Femur (tissue), 1 donor: ENCODE measurements at regions not wholly inside any gene's neighbourhood (a gene's known extent, or its start where the extent isn't known, plus 50 kb on each side); places are given as distances from the start of the nearest gene placed in this dataset.

Experiments
- DNase-seq: peaks from one replicate; pipeline ENCODE4 v3.0.0-alpha.2; 2017

DNA sequence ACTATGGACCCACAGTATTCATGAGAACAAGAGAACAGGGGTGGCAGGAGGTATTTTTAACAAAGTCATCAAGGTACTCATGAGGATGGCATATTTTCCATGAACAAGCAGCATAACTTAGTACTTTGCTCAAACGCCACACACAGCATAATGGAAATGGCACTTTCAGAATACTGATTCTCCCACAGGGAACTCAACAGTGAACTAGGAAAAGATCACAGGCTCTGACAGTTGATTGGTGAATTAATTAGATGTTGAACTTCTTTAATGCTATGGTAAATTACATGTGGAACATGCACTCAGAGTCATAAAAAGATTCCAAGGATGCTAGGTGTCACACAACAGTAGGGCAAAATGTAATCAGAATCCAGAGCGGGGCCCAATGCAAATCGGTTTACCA is 1088.6 kb upstream of the C9orf72 start:
- no peak for DNase-seq

DNA sequence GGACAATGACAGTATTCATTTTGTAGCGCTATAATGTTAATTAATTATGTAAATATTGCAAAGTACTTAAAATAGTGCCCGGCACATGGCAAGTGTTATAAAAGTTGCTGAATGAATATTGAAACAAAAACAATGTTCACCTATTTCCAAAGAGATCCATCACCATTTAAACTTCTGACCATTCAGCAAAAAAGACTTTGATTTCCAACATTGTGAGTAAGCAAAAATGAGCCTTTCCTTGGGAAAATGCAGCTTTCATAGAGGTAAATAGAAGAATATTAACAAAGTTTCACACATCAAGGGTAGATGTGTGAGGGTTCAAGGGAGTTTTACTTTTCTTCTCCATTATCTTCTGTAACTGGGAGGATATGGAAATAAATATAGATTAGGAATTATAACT is 1089.4 kb upstream of the C9orf72 start:
- no peak for DNase-seq

DNA sequence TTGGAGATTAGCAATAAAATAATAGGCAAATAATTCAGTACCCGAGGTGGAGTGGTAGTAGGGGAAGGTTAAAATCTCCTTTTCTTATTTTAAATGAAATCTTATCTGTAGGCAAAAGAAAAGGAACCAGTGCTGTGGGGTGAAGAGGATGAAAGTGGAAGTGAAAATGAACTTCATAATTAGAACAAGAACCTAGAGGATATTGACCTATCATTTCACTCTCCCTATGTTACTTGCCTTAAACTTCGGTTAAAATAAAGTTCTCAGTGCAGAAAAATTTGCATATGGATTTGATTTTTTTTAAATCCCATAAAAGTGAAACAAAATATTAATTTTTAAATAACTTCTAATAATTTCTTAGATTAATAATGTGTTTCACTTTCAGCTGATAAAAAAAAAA is 1094.9 kb upstream of the C9orf72 start:
- DNase-seq = no peak

DNA sequence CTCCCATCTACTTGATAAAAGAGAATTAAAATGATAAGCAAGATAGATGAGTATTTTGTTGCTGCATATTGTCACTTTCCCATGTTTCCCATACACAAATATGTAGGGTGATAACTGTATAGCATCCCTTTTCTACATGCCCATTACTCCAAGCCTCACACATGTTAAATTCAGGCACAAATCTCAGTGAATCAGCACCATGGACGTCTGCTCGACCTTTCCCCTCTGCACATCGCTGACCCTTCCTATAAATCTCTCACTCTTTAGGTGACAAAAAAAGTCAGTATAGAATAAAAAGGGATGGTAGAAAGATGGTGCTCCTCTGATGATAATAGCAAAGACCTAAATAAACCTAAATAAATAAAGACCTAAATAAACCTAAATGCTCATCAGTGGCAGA is 1097.7 kb upstream of the C9orf72 start:
- DNase-seq = no peak

DNA sequence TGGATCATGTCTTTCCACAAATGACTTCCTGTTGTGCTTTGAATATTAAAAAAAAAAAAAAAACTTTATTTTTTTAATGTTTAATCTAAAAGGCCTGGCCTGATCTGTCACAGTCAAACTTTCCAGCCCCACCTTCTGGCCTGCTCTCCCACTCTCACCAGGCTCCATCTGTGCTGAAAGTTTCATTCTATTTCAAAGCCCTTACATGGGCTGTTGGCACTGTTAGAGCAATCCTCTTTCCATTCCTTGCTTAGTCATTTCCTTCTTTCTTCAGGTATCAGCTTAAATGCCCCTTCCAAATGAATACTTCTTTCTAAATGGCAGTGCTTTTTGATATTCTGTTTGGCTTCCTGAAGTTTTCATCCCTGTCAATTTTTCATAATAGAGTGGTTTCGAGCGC is 1104.8 kb upstream of the C9orf72 start:
- no peak for DNase-seq

DNA sequence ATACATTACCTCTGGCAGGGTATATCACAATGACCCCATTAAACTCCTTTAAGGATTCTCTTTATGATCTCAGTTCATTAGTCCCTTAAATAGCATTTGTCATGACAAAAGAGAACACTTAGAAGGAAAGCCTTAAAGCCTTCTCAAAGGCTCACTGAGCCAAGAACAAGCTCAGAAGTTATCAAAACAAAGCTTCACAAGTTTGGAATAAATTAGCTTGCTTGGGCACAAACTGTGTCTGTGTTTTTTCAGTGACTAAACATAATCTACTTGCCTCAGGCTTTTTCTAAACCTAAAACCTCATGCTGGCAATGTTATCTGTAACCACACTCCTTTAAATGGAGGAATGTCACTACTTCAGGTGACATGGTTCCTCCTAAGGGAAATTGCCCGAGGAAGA is 1114.9 kb upstream of the C9orf72 start:
- no peak for DNase-seq

DNA sequence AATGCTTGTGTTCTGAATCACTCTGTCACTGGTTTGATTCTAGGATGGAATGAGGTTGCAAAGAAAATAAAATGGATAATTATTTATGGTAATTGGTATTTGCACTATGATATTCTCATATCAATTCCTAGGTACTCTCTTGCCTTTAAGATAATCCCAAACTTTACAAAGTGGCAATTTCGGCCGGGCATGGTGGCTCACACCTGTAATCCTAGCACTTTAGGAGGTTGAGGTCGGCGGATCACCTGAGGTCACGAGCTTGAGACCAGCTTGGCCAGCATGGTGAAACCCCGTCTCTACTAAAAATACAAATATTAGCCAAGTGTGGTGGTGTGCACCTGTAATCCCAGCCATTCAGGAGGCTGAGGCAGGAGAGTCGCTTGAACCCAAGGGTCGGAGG is 1118.7 kb upstream of the C9orf72 start:
- no peak for DNase-seq

DNA sequence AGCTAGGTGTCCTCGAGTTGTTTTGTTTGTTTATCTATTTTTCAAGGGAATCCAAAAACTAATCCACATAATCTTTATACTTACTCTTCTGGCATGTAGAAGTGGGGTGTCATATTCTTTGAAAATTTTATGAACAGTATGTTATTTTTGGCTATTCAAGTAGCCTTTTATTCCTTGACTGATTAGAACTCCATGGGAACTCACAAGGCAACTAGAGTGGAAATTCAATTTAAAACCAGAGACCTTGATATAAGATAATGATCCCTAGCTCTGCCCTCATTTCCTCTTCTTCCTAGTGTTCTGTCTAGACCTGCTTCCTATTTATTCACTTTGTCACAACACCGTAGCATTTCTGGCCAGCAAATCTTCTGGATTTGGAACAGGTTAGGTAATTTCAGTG is 1123.7 kb upstream of the C9orf72 start:
- no peak for DNase-seq

DNA sequence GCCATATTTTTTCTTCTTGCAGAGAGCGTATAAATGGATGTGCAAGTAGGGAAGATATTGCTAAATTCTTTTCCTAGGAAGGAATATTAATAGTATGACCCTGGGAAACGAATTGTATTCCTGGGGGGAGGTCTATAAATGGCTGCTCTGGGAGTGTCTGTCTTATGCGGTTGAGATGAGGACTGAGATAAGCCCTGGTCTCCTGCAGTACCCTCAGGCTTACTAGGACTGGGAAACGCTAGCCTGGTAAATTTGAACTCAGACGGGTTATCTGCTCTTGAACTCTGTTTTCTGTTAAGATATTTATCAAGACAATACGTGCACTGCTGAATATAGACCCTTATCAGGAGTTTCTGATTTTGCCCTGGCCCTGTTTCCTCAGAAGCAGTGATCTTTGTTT is 1126.4 kb upstream of the C9orf72 start:
- DNase-seq = no peak

DNA sequence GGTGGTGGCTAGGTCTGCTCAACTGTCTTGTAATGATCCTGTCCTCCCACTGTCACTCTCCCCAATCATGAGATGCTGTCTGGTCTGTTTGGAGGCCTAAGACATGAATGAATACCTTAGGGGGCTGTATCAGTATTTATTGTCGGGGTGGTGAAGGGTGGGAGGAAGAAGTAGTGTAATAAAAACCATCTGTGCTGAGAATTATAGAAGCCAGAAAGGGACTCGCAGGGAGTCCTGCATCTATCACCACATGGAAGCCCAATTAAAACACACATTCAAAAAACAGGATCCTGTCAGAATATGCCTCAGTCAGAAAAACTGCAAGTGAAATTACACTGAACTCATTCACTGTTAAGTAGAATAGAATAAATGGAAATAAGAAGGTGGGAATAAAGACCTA is 1134.3 kb upstream of the C9orf72 start:
- no peak for DNase-seq

DNA sequence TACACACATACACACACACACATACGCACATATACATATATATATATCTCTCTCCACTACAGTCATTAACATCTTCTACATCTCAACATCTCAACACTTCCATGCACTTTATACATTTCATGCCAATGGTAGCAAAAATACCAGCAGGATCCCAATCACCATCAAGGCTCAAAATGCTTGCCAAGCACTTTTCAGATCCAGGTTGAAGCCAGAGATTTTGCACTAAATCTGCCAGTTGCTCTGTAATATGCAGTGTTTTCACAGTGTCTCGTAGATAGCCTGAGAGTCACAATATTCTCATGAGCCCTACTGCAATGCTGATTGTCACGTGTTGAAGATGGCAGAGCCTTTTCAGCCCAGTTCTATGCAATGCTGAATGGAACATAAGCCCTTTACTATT is 1140.9 kb upstream of the C9orf72 start:
- DNase-seq = no peak

DNA sequence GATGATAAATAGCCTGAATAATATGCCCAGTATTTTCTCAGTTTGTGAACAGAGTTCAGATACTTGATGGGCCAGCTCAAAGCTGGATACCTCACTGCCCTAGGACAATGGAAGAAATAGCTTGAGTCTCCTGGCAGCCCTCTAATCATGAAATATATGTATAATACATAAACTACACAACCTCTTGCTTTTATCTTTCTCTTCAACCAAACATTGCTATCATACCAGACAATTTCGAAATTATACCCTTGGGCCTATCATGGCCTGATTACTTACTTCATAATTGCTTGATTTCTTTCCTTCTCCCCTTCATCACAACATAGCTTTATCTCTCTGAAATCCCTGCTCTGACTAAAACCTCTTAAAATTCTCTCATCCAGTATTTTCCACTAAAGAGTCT is 1144.9 kb upstream of the C9orf72 start:
- no peak for DNase-seq

DNA sequence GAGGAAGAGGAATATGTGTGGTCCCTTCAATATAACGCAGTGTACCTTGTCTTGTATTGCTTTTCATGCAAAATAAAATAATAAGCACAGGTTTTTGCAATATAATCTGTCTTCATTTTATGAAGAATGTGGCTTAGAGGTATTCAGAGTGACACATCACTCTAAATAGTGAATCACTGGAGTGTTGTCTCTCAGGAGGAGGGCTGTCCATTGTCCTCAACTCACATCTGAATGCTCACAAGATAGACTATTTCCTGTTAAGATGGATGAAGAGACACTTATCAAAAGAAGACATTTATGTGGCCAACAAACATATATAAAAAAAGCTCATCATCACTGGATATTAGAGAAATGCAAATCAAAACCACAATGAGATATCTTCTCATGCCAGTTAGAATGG is 1147.5 kb upstream of the C9orf72 start:
- no peak for DNase-seq

DNA sequence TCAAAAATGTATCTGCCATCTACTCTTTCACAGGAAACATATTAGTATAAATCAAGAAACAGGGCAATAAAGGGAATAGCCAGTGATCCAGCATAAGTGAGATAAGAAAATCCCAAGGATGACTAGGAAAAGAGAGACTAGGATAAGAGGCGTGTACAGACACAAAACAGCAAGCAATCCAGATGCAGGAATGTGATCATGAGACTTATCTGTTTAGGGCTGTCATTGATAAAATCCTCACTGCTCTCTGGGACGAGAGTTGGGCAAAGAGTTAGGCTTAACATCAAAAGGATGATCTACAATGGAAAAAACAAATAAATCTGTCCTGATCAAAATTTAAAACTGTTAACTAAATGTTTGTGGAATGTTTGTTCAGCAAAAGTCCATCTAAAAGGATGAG is 1156.8 kb upstream of the C9orf72 start:
- no peak for DNase-seq

DNA sequence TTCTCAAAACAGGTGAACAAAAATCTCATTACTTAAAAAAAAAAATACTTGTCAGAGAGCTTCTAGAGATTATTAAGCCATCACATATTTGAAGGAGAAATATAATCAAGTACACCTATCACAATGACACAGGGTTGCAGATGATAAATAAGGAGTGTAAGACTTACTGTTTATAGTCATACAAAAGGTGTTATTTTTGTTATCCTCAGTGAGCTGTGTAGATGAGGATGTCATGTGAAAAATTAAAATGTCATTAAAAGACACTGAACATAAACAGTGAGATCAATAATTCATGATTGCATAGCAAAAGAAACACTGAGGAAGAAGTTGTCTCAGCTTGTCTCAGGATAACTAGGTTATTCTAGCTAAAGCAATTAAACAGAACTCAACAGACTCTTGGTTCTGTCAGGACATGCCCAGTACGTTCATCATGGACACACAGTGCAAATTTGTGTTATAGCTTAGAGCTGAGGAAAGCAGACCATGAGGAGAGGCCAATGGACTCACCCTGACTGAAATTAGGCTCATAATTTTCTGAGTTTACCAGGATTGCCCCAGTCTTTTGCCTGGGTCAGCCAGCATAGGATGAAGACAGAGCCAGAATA is 1162.6 kb upstream of the C9orf72 start:
- no peak for DNase-seq

DNA sequence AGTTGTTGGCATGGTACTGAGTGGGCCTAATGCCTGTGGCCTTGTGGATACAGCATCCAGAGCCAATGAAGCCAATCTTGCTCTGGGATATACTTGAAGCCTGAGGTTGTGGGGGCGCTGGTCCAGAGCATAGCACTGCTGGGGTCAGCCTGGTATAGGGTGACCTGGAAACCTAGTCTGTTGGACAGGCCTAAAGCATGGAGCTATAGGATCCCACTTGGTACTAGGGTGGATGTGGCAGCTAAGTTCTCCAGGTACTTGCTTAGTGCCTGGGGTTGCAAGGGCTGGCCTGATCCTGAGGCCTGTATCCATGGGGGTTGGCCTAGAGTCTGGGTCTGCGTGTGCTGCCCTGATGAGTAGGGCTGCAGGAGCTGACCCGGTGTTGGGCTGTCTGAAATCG is 1168.2 kb upstream of the C9orf72 start:
- DNase-seq = no peak

DNA sequence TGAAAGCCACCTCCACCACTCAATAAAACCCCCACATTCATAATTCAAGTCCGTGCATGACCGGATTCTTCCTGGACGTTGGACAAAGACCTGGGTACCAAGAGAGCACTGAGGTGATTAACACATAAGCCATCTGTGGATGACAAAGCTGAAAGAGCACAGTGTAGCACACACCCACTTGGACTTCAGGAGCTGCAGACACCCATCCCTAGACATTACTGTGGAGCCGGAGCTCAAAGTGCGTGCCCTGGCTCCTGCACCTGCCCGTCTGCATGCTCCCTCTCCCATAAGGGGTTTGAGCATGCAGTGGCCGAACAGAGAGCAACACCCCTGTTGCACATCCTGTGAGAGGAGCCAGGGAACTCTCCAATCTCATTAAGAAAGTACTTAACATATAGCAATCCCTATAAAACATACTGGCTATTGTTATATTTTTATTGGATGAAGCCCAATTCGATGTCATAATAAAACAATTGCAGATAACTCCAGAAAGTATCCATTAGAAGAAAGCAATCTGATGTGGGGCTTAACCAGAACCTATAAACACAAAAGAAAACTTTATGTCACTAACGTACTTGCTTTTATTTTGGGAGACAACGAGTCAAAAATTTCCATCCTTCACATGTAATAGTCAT is 1174.2 kb upstream of the C9orf72 start:
- DNase-seq = peak; percentile 37

DNA sequence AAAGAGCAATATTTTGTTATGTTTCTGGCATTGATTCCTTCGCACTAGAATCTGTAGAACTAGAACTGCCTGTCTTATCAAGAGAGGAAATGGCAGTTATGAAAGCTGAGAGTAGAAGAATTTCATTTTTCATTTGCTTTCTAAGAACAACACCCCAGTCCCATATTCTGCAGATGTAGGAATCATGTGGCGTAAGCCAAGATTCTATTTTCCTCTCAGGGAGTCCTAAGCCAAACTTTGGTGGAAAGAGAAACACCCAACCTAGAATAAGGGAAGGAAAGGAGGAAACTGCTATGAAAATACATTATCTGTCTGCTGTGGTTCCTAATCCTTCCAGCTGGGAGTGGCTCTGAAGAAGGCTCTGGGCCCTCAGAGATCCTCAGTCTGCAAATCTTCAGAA is 1176.9 kb upstream of the C9orf72 start:
- no peak for DNase-seq

DNA sequence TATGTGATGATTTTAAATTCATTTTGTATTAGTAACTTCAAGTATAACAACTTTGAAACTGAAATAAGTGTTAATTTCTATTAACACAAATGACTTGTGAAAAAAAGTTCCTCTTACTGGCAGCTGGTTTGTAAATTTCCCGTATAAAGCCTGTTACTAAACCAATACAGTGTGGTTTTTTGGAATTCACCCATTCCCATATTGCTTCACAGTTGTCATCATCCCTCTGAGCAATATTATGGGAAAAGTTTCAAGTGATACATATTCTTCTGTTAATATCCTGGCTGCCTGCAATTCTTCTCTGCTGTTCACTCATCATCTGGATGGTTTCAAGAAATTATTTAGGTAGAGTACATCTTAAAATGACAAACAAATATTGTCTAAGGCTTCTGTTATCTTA is 1185.1 kb upstream of the C9orf72 start:
- no peak for DNase-seq

DNA sequence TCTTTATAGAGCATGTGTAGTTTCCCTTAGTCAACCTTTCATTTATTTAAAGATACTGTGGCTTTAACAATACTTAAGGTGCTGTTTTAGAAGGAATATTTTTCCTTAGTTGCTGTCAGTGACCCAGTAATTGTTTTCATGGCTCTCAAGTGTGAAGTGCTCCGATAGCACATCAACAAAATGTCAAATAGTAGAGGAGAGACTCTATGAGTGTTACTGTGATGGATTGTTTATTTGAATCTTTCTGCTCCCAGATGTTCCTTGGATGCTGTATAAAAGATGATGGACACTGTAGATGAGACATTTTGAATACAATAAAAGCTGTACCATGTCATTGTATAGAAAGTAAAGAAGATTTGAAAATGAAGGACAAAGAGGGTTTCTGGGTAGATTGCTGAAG is 1185.7 kb upstream of the C9orf72 start:
- no peak for DNase-seq

DNA sequence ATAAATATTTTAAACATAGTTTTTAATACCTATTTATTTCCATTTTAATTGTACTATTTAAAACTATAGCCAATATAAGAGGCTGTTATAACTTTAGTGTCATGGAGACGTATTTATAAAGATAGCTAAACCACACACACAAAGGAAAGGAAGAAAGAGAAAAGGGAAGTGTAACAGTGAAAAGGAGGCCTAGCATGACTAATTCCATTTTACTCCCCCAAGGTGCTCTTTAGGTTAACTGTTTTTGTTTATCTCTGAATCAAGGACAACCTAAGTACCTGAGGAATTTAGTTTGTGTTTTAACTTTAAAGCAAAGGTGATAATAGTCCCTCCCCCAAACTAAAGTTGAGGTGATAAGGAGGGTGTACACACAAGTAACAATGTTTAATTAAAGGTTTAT is 1188.9 kb upstream of the C9orf72 start:
- no peak for DNase-seq

DNA sequence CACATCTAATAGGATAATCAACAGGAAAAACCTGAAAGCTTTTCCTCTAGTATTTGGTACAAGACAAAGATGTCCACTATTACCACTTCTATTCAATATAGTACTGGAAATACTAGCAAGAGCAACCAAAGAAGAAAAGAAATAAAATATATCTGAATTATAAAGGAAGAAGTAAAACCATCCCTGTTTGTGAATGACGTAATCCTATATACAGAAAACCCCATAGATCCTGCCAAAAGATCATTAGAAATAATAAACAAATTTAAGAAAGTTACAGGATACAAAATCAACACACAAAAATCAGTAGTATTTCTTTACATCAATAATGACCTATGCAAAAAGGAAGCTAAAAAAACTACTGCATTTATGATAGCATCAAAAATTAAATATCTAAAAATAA is 1191.3 kb upstream of the C9orf72 start:
- DNase-seq = no peak

DNA sequence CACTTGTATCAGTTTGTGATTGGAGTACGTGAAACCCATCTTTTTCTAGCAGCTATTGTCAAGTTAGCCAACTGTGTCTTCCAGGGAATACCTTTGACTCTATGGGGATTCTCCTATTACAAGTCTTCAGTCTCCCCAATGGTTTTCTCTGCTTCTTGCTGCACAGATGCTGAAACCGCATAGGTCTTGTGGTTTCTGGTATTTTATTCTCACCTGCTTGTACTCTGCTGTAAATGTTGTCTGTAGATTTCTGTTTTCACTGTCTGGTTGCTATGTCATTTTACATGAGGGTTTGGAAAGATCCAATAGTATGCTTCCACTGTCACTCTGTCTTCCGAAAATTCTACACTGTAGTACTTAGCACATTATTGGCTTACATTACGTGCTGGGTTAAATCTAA is 1196.9 kb upstream of the C9orf72 start:
- DNase-seq = no peak

DNA sequence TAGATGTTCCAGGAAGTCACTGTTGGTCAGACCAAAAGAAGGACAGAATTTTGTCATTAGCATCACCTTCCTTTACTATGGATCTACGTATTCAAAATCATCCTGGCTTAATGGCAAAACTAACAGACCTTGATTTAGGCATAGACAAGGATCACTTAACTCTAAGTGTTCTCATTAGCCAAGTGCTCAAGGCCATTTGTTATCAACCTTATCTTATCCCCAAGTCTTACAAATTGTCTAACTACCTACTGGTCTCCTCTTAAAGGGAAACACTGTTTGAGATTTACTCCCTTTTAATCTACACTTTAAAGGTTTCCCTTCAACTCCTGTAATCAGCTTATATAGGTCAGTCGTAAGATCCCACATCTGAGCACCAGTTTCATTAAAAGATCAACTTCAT is 1197.5 kb upstream of the C9orf72 start:
- DNase-seq = no peak

DNA sequence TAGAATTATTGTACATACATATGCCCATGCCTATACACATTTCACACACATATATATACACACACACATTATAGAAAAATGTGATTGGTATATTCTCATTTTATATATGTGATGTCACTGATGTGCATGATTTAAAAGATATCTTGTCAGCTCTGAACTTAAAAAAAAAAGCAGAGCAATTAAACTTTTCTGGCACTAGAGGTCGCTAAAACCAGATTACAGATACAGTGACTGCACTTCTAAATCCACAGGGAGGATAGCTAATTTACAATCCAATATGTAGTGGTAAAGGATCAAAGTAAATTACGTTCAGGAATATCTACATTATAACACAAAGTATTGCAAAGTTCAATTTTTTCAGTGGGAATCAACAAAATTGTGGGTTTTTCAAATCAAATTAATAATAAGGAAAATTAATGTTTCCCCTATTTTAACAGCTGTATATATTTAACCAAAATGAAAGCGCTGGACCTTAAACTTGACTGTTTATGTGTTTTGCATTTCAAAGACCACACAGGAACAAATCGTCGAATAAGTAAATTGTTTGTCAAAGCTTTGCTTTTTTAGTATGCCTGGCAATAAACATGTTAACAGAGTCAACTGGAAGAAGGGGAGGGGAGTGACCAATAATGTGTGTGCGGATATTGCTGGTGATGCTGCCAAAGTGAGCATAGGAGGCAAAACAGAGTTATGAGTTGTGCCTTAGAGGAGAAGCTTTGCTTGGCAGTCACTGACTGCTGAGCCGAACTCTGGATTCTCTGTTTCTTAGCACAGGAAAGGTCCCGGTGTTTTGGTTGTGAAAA is 1201.4 kb upstream of the C9orf72 start:
- no peak for DNase-seq
